ENCODE measurements at regions not wholly inside any gene's neighbourhood (a gene's known extent, or its start where the extent isn't known, plus 50 kb on each side); places are given as distances from the start of the nearest gene placed in this dataset.
"Not testable (repeated sequence)": the region's sequence is repeated elsewhere in the genome, so short reads cannot be mapped to it uniquely, and the experiment has no call there.

GRCh38 chr10:33487014-33487776, 152.7 kb upstream of the NRP1 start:
- DNase-seq (ENCODE audit: low read depth in 2 of 3, low spot score in 2 of 3), result no peak

- no peak for DNase-seq (ENCODE audit: low read depth in 2 of 3, low spot score in 2 of 3)
Measured at GRCh38 chr10:33485276-33485675, 150.8 kb upstream of the NRP1 start.

- no peak for DNase-seq (ENCODE audit: low read depth in 2 of 3, low spot score in 2 of 3)
Measured at GRCh38 chr10:33484787-33485186, 150.3 kb upstream of the NRP1 start.

- no peak for DNase-seq (ENCODE audit: low read depth in 2 of 3, low spot score in 2 of 3)
Measured at GRCh38 chr10:33483816-33484190, 149.3 kb upstream of the NRP1 start.

GRCh38 chr10:33483124-33483815, 148.8 kb upstream of the NRP1 start:
- no peak for DNase-seq (ENCODE audit: low read depth in 2 of 3, low spot score in 2 of 3)

- no peak for DNase-seq (ENCODE audit: low read depth in 2 of 3, low spot score in 2 of 3)
Measured at GRCh38 chr10:33482486-33482885, 148.0 kb upstream of the NRP1 start.

GRCh38 chr10:33481184-33481583, 146.7 kb upstream of the NRP1 start:
- no peak for DNase-seq (ENCODE audit: low read depth in 2 of 3, low spot score in 2 of 3)

GRCh38 chr10:33480417-33480816, 145.9 kb upstream of the NRP1 start:
- not testable (repeated sequence) for DNase-seq (ENCODE audit: low read depth in 2 of 3, low spot score in 2 of 3)

GRCh38 chr10:33478675-33479125, 144.2 kb upstream of the NRP1 start:
- DNase-seq (ENCODE audit: low read depth in 2 of 3, low spot score in 2 of 3), result no peak

GRCh38 chr10:33478089-33478674, 143.7 kb upstream of the NRP1 start:
- DNase-seq (ENCODE audit: low read depth in 2 of 3, low spot score in 2 of 3), result no peak

- no peak for DNase-seq (ENCODE audit: low read depth in 2 of 3, low spot score in 2 of 3)
Measured at GRCh38 chr10:33477291-33478088, 143.0 kb upstream of the NRP1 start.

- DNase-seq (ENCODE audit: low read depth in 2 of 3, low spot score in 2 of 3), result no peak
Measured at GRCh38 chr10:33476757-33477273, 142.3 kb upstream of the NRP1 start.

GRCh38 chr10:33473688-33474087, 139.2 kb upstream of the NRP1 start:
- no peak for DNase-seq (ENCODE audit: low read depth in 2 of 3, low spot score in 2 of 3)

GRCh38 chr10:33468006-33468405, 133.5 kb upstream of the NRP1 start:
- not testable (repeated sequence) for DNase-seq (ENCODE audit: low read depth in 2 of 3, low spot score in 2 of 3)

- DNase-seq (ENCODE audit: low read depth in 2 of 3, low spot score in 2 of 3), result no peak
Measured at GRCh38 chr10:33465747-33466146, 131.3 kb upstream of the NRP1 start.

- no peak for DNase-seq (ENCODE audit: low read depth in 2 of 3, low spot score in 2 of 3)
Measured at GRCh38 chr10:33463011-33463410, 128.5 kb upstream of the NRP1 start.

GRCh38 chr10:33461295-33461640, 126.8 kb upstream of the NRP1 start:
- no peak for DNase-seq (ENCODE audit: low read depth in 2 of 3, low spot score in 2 of 3)

GRCh38 chr10:33460505-33461294, 126.2 kb upstream of the NRP1 start:
- no peak for DNase-seq (ENCODE audit: low read depth in 2 of 3, low spot score in 2 of 3)

- no peak for DNase-seq (ENCODE audit: low read depth in 2 of 3, low spot score in 2 of 3)
Measured at GRCh38 chr10:33459602-33460001, 125.1 kb upstream of the NRP1 start.

GRCh38 chr10:33455029-33455428, 120.6 kb upstream of the NRP1 start:
- no peak for DNase-seq (ENCODE audit: low read depth in 2 of 3, low spot score in 2 of 3)

GRCh38 chr10:33454554-33454953, 120.1 kb upstream of the NRP1 start:
- DNase-seq (ENCODE audit: low read depth in 2 of 3, low spot score in 2 of 3), result no peak
